Thoracic aorta (tissue), 2 donors: ENCODE measurements at regions not wholly inside any gene's neighbourhood (a gene's known extent, or its start where the extent isn't known, plus 50 kb on each side); places are given as distances from the start of the nearest gene placed in this dataset.

ENCODE experiments used
- ATAC-seq: fragments of 150-250 bp; one replicate; pipeline ENCODE4 v1.8.0; 2017; ENCODE audit warnings: low read depth; ENCODE audit not compliant: insufficient number of reproducible peaks, low FRiP score
- DNase-seq: peaks from one replicate; pipeline ENCODE4 v3.0.0-alpha.2; 2020; ENCODE audit warnings: low spot score
- H3K27ac ChIP-seq, 2 donors: fragments of 200-600 bp; sonication (generic); 1 replicate in 1 of 2; 2 replicates in 1 of 2; pipeline ENCODE4 v1.5.1; 2016; ENCODE audit warnings: mild to moderate bottlenecking in 2 of 2, moderate library complexity in 2 of 2
- H3K27me3 ChIP-seq: fragments of 200-600 bp; sonication (generic); replicated peaks from 2 replicates; pipeline ENCODE4 v1.6.0; 2016; ENCODE audit warnings: mild to moderate bottlenecking; ENCODE audit not compliant: insufficient read depth
- H3K36me3 ChIP-seq: fragments of 200-600 bp; sonication (generic); one replicate; pipeline ENCODE4 v1.5.1; 2016
- H3K4me1 ChIP-seq, 2 donors: fragments of 200-600 bp; sonication (generic); 1 replicate in 1 of 2; 2 replicates in 1 of 2; pipeline versions ENCODE4 v1.5.1 to v1.6.0; 2016; ENCODE audit warnings: low read depth in 2 of 2, mild to moderate bottlenecking in 1 of 2; ENCODE audit not compliant: control insufficient read depth in 1 of 2
- H3K4me3 ChIP-seq: fragments of 200-600 bp; sonication (generic); 2 replicates; pipeline ENCODE4 v1.5.1; 2016; ENCODE audit warnings: mild to moderate bottlenecking
- H3K9me3 ChIP-seq: fragments of 200-600 bp; sonication (generic); 2 replicates; pipeline ENCODE4 v1.5.1; 2016
- CTCF ChIP-seq: fragments of 200-600 bp; sonication (generic); IDR thresholded peaks from one replicate; pipeline ENCODE4 v1.5.1; 2019; ENCODE audit warnings: antibody characterized with exemption

- Histone ChIP-seq H3K27ac (no peak overlapping the region), H3K27me3 (no peaks in the 10 kb centered on the region), H3K4me1 (no peaks in the 10 kb centered on the region), H3K9me3 (no peaks in the 10 kb centered on the region), H3K36me3 (no peaks in the 10 kb centered on the region), H3K4me3 (no peak overlapping the region)
- no peak for TF ChIP-seq CTCF
- ATAC-seq (no peak), DNase-seq (no peak)
These were observed 122.0 kb upstream of the AHR start for GRCh38 chr7:17176371-17177032.

- H3K9me3 ChIP-seq, result no peaks in the 10 kb centered on the region
- no peak overlapping the region for H3K27ac ChIP-seq
- no peak for ATAC-seq
- H3K36me3 ChIP-seq, result no peaks in the 10 kb centered on the region
- no peak for TF ChIP-seq CTCF
- no peaks in the 10 kb centered on the region for H3K27me3 ChIP-seq
- H3K4me3 ChIP-seq, result no peak overlapping the region
- no peak for DNase-seq
- no peaks in the 10 kb centered on the region for H3K4me1 ChIP-seq
These were observed 119.9 kb upstream of the AHR start for GRCh38 chr7:17178545-17178944.

- H3K9me3 ChIP-seq, result no peaks in the 10 kb centered on the region
- no peak overlapping the region for H3K4me3 ChIP-seq
- peaks cover 3 to 9% of the 10 kb centered on the region in 2 donors for H3K4me1 ChIP-seq
- no peak for TF ChIP-seq CTCF
- no peak for ATAC-seq
- DNase-seq, result no peak
- H3K36me3 ChIP-seq, result no peaks in the 10 kb centered on the region
- H3K27ac ChIP-seq, result no peak overlapping the region
- no peaks in the 10 kb centered on the region for H3K27me3 ChIP-seq
These were observed 117.0 kb upstream of the AHR start for GRCh38 chr7:17181482-17181881.

DNA sequence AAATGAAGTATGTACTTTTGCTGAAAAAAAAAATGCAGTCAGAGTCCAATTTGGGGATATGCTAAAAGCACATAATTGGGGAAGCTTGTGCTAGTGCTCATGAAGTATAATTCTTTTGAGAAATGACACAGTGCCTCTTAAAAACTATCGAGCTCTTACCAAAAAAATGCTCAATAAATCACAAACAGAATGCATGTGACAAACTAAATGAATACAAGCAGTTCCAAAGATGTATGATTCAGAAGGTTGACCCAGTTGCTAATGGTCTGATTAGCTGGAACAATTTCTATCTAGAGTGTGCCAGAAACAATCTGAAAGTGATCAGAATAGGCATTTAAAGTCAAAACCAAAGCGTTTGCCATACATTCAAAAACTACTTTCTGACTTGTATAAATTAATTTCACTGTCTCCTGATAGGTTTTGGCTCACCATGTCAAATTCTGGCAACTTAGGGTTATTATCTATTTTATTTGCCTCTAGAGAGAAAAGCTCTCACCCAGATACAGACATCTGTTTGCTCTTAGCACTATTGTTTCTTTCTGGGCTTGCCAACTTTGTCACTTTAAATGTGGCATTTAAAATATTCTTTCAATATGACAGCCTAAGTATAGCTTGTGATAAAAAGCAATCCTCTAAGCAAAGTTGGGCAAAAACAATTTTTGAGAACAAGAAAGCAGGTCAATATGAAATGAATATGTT, 114.7 kb upstream of the AHR start:
- no peak for TF ChIP-seq CTCF
- Histone ChIP-seq H3K36me3 (no peaks in the 10 kb centered on the region), H3K27me3 (no peaks in the 10 kb centered on the region), H3K27ac (no peak overlapping the region), H3K4me1 (peaks cover 3 to 9% of the 10 kb centered on the region in 2 donors), H3K4me3 (no peak overlapping the region), H3K9me3 (no peaks in the 10 kb centered on the region)
- ATAC-seq (no peak), DNase-seq (no peak)

DNA sequence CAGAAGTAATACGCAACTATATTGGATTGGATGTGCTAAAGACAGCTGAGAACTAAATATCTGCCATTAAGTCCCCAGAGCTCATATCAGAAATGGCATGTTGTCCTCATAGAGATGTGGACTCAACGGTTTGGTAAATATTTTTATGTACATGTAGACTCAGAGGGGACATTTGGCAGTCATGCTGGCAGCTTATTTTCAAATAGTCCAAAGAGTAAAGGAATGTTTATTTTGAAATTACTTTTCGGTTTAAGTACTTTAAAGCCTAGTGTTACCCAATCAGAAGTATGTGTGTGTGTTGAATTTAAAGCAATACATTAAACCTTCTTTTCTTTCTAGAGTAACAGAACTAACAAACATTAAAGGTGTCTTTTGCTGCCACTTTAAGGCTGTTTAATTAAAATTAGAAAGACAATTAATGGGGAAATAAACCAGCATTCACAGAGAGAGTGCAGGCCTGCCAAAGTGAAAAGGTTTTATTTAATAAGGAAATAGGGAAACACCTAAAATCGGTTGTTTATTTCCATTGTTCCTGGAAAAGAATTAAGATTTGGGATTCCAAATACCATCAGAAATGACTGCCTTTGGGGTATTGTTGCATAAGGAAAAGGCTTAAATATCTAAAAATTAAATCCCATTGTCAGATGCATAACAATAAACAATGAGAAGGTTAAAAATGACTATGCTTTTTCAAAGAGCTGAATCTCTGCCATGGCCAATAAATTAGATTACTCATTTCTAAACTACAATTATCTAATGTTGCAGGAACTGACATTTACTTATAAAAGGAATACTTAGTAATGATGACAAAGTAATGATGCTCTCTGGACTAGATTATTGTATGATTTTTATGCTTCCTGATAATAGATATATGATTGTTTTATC, 113.4 kb upstream of the AHR start:
- DNase-seq, result no peak
- Histone ChIP-seq H3K4me3 (no peak overlapping the region), H3K27ac (no peak overlapping the region), H3K9me3 (no peaks in the 10 kb centered on the region), H3K36me3 (no peaks in the 10 kb centered on the region), H3K4me1 (peaks cover 3 to 9% of the 10 kb centered on the region in 2 donors), H3K27me3 (no peaks in the 10 kb centered on the region)
- ATAC-seq, result no peak
- no peak for TF ChIP-seq CTCF
